Mononuclear cell (primary cell): ENCODE measurements at regions not wholly inside any gene's neighbourhood (a gene's known extent, or its start where the extent isn't known, plus 50 kb on each side); places are given as distances from the start of the nearest gene placed in this dataset.
"Not testable (repeated sequence)": the region's sequence is repeated elsewhere in the genome, so short reads cannot be mapped to it uniquely, and the experiment has no call there.

Experiments used
- H3K27me3 ChIP-seq: 2 replicates; pipeline ENCODE4 v1.6.0; 2011; ENCODE audit warnings: low read length, control low read depth; ENCODE audit not compliant: insufficient read depth
- H3K4me1 ChIP-seq: 2 replicates; pipeline ENCODE4 v1.5.1; 2011; ENCODE audit warnings: mild to moderate bottlenecking, low read length, control low read depth; ENCODE audit not compliant: insufficient read depth
- H3K4me3 ChIP-seq: 2 replicates; pipeline ENCODE4 v1.5.1; 2011; ENCODE audit warnings: mild to moderate bottlenecking, low read length, moderate library complexity
- H3K9me3 ChIP-seq: 2 replicates; pipeline ENCODE4 v1.5.1; 2011; ENCODE audit warnings: low read depth, mild to moderate bottlenecking, control low read depth, low read length

DNA sequence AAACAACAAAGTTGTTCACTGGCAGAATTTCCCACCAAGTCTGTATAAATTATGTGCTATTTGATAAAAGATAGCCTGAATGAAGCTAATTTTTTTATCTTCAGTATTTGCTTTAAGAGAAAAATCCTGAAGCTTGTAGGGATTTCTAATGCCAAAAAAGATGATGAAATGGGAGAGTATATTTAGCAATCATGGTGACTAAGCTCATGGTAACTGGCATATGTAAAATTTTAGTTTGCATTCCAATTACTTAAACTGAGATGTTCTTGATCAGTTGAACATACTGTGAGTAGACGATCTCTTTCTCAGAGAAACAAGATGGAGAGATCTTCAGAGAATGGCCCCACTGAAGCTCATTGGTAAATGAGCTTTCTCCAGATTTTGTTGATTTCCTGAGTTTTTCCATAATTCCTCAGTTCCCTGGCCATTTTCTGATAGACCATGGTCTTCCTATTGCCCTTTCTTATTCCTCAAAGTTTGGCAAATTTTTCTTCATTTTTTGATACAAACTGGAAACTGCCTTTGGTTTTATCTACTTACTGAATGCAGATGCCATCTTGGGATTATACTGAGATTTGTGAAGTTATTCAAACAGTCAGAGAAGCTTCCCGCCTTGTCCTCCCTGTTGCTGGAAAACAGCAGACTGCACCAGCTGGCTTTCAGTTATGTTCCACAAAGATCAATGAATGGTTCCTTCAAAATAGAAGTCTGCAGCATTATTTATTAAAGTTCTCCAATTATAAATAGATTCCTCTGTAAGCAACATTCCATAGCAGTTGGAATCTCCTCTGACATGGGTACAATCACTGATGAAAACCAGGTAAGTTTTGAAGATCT, 68.3 kb upstream of the ALOX12 start:
- Histone ChIP-seq H3K4me1 (peaks cover 18% of the 10 kb centered on the region), H3K27me3 (no peaks in the 10 kb centered on the region), H3K4me3 (no peak overlapping the region), H3K9me3 (no peaks in the 10 kb centered on the region)

DNA sequence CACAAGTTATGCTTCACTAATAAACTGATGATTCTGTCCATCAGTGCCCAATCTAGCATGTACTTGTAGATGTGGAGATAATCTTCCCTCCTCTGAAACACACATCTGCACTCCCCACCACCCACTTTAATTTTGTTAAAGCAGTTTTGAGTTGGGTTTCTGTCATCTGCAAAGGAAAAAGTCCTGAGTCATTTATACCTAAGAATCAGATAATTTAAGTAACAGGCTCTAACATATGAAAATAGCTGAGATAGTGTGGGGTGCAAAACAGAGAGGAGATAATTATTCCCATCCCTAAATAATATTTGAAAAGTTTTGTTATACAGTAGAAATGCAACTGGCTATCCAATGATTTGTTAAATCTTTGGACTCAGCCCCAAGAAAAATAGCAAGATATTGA, 67.7 kb upstream of the ALOX12 start:
- Histone ChIP-seq H3K27me3 (no peaks in the 10 kb centered on the region), H3K4me1 (peaks cover 13% of the 10 kb centered on the region), H3K9me3 (no peaks in the 10 kb centered on the region), H3K4me3 (no peak overlapping the region)

DNA sequence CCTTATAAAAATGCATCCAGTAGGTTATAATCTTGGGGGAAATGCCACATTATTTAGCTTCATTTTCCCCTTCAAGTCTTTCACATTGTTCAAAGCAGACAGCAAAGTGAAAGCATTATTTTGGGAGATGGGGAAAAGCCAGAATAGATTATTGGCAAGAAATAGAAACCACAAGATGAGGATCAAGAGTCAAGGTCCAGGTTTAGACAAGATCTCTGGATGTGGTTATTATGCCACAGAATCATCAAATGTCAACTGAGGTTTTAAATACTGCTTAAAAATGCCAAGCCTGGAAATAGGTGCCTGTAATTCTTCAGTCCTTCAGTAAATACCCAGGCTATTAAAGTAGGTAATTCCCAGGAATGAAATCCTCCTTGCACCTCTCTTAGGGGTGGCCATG, 65.1 kb upstream of the ALOX12 start:
- no peak overlapping the region for H3K4me3 ChIP-seq
- H3K9me3 ChIP-seq = no peaks in the 10 kb centered on the region
- H3K27me3 ChIP-seq = no peaks in the 10 kb centered on the region
- H3K4me1 ChIP-seq = peaks cover 8% of the 10 kb centered on the region

DNA sequence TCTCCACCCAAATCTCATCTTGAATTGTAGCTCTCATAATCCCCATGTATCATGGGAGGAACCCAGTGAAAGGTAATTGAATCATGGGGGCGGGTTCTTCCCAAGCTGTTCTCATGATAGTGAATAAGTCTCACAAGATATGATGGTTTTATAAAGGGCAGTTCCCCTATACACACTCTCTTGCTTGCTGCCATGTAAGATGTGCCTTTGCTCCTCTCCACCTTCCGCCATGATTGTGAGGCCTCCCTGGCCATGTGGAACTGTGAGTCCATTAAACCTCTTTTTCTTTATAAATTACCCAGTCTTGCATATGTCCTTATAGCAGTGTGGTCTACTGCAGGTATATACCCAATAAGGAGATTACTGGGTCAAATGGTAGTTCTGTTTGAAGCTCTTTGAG, 61.3 kb upstream of the ALOX12 start:
- H3K27me3 ChIP-seq, H3K4me1 ChIP-seq, H3K4me3 ChIP-seq, H3K9me3 ChIP-seq: not testable (repeated sequence)

DNA sequence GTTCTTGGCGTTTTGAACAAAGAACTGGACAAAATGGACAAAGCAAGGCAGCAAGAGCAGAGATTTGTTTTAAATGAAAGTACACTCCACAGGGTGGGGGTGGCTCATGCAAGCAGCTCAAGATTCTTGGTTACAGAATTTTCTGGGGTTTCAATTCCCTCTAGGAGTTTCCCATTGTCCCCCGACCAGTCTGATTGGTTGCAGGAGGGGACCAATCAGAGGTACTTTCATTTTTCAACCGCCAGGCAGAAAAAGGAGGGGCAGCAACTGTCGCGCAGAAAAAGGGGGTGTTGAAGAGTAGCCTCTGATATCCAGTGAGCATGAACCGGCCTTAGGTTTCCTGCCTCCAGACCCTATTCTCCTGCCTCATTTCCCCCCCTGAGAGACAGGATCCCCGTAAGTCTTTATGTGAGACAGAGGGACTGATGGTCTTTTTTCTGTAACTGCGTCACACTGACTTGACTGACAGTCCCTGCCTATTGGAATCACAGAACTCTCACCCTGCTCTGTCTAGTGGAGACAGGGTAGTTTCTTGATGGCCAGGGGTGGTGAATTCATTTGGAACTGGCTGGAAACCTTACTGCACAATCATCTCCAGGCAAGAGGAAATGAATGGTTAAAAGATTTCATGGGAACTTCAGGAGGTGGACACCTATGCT, 59.4 kb upstream of the ALOX12 start:
- H3K27me3 ChIP-seq = no peaks in the 10 kb centered on the region
- H3K9me3 ChIP-seq = no peaks in the 10 kb centered on the region
- H3K4me3 ChIP-seq = peak overlapping the region; percentile 17
- no peaks in the 10 kb centered on the region for H3K4me1 ChIP-seq

DNA sequence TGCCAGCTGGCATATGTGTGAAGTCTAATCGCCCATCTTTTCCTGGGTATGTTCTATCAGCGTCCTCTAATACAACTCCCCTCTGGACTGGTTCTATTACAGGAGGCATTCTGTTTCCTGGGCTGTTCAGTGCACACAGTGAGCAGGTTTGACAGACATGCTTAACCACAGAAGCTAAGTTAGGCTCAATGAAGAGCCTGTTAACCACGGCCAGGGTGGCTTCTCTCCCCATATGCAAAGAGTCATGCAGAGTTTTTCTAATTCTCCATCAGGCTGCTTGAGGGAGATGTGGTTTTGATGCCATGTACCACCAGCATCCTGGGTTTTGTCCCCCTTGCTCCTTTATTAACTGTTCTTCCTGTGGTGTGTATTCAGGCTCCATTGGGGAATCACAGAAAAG, 57.2 kb upstream of the ALOX12 start:
- Histone ChIP-seq H3K9me3 (no peaks in the 10 kb centered on the region), H3K4me3 (no peak overlapping the region), H3K27me3 (no peaks in the 10 kb centered on the region), H3K4me1 (peaks cover 7% of the 10 kb centered on the region)

DNA sequence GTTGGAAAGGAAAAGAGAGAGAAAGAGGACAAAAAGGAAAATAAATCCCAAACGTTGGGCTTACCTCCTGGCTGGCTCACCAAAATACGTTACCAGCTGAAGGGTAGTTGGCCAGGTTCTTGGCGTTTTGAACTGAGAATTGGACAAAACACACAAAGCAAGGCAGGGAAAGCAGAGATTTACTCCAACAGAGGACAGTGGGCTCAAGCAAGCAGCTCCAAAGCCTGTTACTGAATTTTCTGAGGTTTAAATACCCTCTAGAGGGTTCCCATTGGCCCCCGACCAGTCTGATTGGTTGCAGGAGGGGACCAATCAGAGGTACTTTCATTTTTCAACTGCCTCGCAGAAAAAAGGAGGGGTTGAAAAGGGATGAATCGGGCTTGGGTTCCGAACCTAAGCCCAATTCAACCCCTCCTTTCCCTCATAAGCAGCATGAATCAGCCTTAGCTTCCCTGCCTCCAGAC, 55.6 kb upstream of the ALOX12 start:
- Histone ChIP-seq H3K9me3 (no peaks in the 10 kb centered on the region), H3K4me3 (peak overlapping the region; percentile 2), H3K4me1 (peaks cover 7% of the 10 kb centered on the region), H3K27me3 (no peaks in the 10 kb centered on the region)

DNA sequence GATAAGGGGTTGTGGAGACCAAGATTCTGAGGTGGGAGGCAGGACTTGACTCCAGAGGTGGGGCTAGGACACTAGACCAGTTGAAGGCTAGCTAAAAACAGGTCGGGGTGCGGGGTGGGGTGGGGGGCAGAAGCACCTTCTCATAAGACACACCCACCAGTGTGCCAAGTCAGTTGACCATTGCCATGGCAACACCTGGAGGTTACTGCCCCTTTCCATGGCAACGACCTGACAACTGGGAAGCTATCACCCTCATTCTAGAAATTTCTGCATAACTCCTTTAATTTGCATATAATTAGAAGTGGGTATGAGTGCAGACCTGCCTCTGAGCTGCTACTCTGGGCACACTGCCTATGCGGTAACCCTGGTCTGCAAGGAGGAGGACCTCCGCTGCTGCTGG, 53.9 kb upstream of the ALOX12 start:
- Histone ChIP-seq H3K9me3 (no peaks in the 10 kb centered on the region), H3K4me3 (no peak overlapping the region), H3K27me3 (no peaks in the 10 kb centered on the region), H3K4me1 (peaks cover 7% of the 10 kb centered on the region)

DNA sequence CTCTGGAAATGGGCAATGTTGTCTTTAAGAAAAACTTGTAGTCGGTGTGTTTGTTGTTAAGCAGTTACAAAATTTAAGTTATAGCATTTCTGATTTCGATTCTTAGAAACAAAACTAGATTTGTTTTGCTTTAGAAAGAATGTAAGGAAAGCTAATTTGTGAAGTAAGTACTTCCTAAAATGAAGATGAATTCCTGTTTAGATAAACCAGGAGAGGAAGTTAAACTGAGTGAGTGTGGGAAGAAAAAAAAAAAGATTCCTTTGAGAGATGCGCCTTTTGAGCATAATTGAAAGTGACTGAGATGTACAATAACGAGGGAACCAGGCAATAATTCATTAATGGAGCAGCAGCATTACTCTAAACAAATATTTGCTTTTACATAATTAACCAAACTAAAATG, 52.4 kb upstream of the ALOX12 start:
- Histone ChIP-seq H3K4me1 (peaks cover 7% of the 10 kb centered on the region), H3K4me3 (no peak overlapping the region), H3K27me3 (no peaks in the 10 kb centered on the region), H3K9me3 (no peaks in the 10 kb centered on the region)
